Hepatocyte (in vitro differentiated cells): ENCODE measurements at regions not wholly inside any gene's neighbourhood (a gene's known extent, or its start where the extent isn't known, plus 50 kb on each side); places are given as distances from the start of the nearest gene placed in this dataset.

Experiments
- EZH2 ChIP-seq: fragments of 200-600 bp; sonication (generic); IDR thresholded peaks from 2 replicates; pipeline ENCODE4 v1.6.1; 2016; ENCODE audit warnings: antibody characterized with exemption, mild to moderate bottlenecking, borderline replicate concordance
- EZH2phosphoT487 ChIP-seq: fragments of 200-600 bp; sonication (generic); IDR thresholded peaks from one replicate; pipeline ENCODE4 v1.6.1; 2018; ENCODE audit warnings: antibody characterized with exemption, mild to moderate bottlenecking, low read depth, moderate library complexity; ENCODE audit not compliant: unreplicated experiment, severe bottlenecking
- TF ChIP-seq, protein P1 (sequence below): fragments of 200-600 bp; sonication (generic); IDR thresholded peaks from 2 replicates; pipeline ENCODE4 v1.5.1; 2016; ENCODE audit warnings: antibody characterized with exemption, mild to moderate bottlenecking; ENCODE audit not compliant: poor library complexity

GRCh38 chr12:87382436-87382835 lies 646.8 kb downstream of the C12orf50 start:
- TF ChIP-seq, protein P1, sequence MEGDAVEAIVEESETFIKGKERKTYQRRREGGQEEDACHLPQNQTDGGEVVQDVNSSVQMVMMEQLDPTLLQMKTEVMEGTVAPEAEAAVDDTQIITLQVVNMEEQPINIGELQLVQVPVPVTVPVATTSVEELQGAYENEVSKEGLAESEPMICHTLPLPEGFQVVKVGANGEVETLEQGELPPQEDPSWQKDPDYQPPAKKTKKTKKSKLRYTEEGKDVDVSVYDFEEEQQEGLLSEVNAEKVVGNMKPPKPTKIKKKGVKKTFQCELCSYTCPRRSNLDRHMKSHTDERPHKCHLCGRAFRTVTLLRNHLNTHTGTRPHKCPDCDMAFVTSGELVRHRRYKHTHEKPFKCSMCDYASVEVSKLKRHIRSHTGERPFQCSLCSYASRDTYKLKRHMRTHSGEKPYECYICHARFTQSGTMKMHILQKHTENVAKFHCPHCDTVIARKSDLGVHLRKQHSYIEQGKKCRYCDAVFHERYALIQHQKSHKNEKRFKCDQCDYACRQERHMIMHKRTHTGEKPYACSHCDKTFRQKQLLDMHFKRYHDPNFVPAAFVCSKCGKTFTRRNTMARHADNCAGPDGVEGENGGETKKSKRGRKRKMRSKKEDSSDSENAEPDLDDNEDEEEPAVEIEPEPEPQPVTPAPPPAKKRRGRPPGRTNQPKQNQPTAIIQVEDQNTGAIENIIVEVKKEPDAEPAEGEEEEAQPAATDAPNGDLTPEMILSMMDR, result no peak
- TF ChIP-seq EZH2 (no peak), EZH2phosphoT487 (no peak)
